PFSK-1 (cell line): ENCODE measurements at regions not wholly inside any gene's neighbourhood (a gene's known extent, or its start where the extent isn't known, plus 50 kb on each side); places are given as distances from the start of the nearest gene placed in this dataset.

Experiments used
- SIN3A ChIP-seq: IDR thresholded peaks from 2 replicates; pipeline ENCODE4 v1.6.1; 2012; ENCODE audit warnings: mild to moderate bottlenecking, low read length, moderate library complexity, borderline replicate concordance; ENCODE audit not compliant: insufficient read depth
- TAF1 ChIP-seq: IDR thresholded peaks from 2 replicates; pipeline ENCODE4 v1.6.1; 2012; ENCODE audit warnings: low read length, control low read depth, borderline replicate concordance; ENCODE audit not compliant: insufficient read depth

- no peak for TF ChIP-seq TAF1
- TF ChIP-seq SIN3A: no peak
Measured at GRCh38 chr7:101728128-101728527, 89.3 kb upstream of the CUX1 start.
